T-helper 1 cell treated with Interleukin-12 subunit alpha and Interleukin-12 subunit beta and Interleukin-4 antibody, amounts not matched to agents 30 ng/mL and 1 ng/mL, for 36 hours (primary cell): ENCODE measurements at regions not wholly inside any gene's neighbourhood (a gene's known extent, or its start where the extent isn't known, plus 50 kb on each side); places are given as distances from the start of the nearest gene placed in this dataset.

Experiments
- intact Hi-C: fragments of 100-400 bp; cut with micrococcal nuclease; formaldehyde crosslinking; loops from one replicate; pipeline ENCODE4 v1.15.1; 2024

DNA sequence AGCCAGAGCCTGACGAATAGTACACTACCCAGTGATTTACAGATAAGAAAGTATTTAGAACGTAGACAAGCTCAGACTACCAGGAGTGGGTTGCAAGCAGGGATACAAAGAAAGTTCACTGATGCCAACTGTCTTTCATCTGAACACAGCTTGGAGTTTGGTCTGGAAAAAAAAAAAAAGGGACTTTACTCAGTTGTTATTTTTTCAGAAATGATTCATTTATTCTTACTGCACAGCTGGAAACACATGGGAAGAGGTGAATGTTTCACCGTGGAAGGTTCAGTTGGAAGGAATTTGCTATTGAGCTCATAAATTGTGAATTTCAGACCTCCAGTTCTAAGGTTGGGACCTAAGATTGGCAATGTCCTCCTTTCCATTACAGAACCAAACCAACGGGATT lies 259.7 kb downstream of the ETAA1 start:
- intact Hi-C loops: no loop called here

DNA sequence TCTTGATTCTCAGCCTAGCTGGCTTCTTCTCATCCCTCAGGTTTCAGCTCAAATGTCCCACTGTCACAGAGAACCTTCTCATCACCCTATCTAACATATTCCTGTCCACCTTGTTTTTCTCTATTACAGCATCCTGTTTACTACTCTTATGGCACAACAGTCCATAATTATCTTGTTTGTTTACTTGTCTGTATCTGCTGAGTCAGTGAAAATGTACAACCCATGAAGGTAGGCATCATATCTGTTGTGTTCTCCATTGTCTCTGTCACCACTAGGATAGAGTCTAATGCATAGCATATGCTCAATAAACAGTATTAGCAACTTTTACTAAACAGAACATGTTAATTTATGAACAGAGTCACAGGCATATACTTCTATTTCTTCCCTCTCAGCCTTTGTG lies 261.7 kb downstream of the ETAA1 start:
- intact Hi-C loops: no loop called here

DNA sequence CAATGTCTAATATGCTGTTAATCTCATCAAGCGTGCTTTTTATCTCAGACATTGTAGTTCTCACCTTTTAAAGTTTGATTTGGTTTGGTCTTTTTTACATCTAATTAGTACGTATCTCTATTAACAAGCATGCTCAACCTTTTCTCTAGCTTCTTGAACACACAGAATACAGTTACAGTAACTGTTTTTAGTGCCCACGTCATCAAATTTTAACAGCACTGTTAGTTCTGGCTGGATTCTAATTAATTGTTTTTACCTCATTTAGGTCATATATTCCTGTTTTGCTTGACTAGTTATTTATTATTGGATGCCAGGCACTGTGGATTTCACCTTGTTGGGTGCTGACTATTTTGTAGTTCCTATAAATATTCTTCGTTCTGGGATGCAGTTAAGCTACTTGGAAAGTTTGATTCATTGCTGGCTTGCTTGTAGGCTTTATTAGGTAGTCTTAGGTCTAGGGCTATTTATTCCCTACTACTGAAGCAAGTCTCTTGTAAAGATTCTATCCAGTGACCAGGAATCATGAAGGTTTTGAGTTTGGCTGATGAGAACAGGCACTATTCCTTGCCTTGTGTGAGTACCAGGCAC lies 263.0 kb downstream of the ETAA1 start:
- intact Hi-C loops: no loop called here

DNA sequence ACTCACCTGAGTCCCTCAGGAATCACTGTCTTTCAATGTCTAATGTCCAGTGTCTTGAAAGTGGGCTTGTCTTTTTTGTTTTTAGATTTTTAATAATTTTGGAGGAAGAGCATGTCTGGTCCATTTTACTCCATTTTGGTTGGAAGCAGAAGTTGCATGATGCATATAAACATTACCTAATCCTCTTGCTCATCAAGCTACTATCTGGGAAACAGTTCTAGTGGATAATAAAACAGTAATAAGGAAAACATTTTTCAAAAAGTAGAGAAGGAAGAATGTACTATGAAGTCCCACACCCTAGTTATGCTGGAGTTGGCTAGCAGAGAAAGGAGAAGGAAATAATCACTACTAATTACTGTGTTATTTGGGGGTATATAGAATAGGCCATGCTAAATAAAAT lies 263.7 kb downstream of the ETAA1 start:
- intact Hi-C loops: no loop called here

DNA sequence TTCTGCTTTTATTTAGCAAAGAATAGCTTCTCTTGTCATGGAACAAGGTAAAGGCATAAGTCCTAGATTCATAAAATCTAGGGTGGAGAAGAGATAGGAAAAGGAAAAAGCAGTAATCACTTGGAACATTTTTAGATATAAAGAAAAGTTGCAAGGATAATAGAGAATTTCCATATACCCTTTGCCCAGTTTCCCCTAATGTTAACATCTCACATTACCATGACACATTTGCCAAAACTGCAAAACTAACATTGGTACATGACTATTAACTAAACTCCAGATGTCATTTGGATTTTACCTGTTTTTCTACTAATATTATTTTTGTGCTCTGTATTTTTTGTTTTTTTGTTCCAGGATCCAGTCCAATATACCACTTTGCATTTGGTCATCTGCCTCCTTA lies 265.1 kb downstream of the ETAA1 start:
- intact Hi-C loops: no loop called here

DNA sequence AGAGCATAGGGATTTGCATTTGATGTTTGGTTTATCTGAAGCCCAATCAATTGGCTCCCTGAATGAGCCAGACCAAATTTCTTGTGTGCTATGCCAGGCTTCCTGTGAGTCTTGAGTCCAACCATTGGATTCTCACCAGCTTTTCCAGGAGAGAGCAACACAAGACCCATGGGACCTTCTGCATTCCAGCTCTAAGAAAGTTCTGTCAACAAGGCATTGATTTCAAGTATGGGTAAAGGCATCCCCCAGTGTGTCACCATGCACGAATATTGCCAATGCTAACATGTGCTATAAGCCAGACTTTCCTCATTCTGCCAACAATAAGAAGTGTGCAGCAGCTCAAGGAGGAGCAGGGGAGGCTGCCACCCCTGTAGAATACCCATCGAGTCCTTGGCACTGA lies 266.6 kb downstream of the ETAA1 start:
- intact Hi-C loops: no loop called here

DNA sequence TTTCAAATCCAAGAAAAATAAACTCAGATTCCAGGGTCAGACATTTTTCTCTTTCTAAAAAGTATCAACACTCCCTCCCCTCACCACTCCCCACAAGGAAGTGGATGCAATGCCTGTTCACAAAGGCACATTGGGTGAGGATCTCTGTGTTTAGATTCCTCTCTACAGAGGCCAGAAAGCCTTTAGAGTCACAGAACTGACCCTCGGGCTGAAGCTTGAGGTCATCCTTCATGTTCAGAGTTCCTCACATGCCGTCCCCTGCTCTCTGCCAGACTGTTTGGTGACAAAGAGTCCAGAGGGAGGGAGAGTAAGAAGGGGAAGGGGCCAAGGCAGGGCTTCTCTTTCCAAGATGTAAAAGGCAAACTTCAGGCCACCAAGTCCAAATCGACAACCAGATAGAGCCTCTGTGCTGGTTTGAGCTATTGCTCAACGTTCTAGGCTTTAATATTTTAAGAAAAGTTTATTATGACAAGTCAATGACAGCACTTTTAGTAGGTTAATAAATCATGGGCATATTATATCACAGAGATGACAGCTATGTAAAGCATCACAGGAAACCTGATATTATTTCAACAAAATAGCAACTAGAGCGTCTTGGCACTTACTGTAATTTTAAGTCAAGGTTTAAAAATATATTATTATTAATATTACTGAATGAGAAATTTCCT lies 269.4 kb downstream of the ETAA1 start:
- intact Hi-C loops: no loop called here

DNA sequence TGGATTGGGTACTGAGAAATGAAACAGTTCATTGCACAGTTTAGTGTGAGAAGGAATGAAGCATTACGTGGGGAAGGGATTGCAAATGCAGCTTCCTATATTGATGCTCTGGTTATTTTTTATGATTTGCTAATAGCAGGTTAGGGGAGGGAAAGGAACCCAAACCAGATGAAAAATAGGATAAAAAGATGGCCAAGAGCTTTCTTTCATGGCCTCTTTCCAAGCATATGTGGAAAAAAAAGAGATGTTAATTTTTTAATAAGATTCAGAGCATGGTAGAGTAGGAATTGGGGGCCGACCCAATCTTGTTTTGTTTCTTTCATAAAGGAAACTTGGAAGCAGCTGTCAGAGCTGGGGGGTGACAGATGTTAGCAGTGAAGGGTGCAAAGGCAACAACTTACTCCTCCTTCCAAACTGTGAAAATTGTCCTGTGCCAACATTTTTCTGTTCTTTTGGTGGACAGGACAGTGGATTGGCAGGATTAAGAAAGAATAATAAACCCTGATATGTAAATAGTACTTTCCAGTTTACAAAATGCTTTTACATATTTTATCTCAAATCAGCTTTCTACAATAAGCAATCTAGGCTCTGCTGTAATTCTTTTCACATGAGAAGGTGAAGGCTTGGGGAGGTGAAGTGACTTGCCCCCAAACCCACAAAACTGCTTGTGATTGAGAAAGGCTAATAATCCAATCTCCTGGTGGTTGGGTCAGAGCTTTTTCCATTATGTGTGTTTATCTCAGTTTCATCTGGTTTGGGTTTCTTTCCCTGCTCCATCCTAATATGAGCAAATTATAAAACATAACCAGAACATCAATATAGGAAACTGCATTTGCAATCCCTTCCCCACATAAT lies 270.1 kb downstream of the ETAA1 start:
- intact Hi-C loops: no loop called here

DNA sequence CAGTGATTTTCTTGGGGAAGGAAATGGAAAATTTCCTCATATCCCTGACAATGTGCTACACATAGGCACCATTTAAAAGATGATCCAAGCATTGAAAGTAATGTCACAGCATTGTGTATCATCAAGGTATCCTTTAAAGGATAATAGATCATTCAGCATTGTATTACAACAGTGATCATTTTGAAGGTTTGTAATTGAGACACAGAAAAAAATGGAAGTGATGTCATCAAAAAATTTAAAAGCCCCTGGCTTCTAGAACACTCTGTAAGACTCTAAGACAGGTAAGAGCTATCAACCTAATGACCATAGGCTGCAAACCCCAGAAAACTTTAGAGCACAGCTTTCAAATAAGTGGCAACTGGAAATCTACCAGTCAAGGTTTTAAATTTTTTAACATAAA lies 271.4 kb downstream of the ETAA1 start:
- intact Hi-C loops: no loop called here

DNA sequence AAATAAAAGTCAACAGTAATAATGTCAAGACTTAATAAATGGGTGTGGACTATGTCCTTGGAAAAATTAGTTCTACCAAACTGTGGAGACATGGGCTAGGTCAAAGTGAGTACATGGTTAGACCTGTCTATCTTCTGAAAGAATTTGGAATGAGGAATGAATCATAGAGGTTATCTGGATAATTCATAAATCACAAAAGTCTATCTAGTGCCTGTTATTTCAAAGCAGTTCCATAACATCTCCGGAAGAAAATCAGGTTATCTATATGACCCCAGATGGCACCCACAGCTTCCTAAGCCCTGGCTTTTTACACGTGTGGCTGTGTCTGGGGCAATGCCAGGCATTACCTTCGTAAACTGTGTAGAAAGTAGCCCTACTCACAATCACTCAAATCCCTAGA lies 272.0 kb downstream of the ETAA1 start:
- intact Hi-C loops: no loop called here

DNA sequence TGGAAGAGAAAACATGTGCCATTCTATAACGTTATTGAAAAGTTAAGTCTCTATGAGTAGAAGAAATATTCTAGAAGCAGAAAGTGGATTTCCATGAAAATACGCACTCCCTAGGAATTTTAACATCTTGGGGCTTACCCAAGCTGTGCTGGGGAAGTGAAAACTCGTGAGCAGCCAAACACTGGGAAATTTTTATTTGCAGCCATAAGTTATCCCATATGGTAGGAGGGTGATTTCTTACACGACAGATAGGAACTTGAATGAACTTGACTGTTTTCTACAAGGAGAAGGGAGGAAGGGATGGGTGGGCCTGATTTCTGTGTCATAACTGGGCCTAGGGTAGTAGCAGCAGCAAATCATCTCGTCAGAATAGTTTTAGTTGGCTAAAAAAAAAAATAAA lies 272.6 kb downstream of the ETAA1 start:
- intact Hi-C loops: no loop called here

DNA sequence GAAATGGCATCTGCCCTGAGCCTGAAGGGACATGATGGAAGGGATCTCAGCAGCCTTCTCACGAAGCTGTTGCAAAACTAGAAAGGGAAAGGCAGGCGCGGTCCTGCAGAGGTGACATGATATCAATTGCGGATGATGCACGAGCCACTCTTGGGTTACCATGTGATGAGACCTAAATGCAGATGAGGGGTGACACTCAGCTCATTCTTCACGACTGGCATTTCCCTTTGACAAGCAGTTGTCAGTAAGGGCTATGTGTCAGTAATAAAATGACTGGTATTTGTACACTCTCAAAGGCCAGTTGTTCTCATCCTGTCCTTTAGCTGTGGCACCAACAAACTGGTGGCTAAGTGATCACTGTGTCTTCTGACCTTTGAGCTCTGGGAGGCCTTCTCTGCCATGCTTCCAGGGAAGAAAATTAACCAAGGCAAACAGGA lies 273.6 kb downstream of the ETAA1 start:
- intact Hi-C loops: no loop called here

DNA sequence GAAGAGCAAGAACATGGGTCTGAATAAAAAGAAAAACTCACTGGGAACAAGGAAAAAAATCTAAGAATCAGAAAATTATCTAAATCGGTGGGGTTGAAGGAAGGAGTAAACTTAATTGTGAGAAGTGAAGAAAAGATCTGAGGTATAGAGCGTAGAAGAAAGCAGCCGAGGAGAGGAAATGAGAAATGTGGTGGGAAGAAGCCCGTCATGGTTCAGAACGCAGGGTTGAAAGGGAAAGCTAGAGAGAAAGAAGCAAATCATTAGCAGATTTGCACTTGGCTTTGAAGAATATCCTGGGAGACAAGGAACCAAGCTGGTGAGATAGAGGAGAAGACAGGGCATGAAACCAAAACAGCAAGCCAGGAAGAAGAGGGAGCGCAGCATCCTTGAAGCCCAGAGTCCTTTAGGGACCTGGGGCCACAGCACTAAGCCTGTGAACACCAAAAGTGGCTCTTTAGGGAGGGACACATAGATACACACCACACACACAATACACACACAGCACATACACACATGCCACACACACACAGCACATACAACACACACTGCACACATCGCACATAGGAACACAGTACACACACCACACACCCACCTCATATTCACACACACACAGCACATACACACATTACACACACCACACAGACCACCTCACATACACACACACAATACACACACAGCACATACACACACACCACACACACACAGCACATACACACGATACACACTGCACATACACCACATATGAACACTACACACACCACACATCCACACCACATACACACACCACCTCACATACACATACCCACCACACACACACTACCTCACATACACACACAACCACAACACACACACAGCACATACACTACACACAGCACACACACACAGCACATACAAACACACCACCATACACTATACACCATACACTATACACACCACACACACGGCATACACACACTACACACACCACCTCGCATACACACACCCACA lies 274.6 kb downstream of the ETAA1 start:
- intact Hi-C loops: no loop called here

DNA sequence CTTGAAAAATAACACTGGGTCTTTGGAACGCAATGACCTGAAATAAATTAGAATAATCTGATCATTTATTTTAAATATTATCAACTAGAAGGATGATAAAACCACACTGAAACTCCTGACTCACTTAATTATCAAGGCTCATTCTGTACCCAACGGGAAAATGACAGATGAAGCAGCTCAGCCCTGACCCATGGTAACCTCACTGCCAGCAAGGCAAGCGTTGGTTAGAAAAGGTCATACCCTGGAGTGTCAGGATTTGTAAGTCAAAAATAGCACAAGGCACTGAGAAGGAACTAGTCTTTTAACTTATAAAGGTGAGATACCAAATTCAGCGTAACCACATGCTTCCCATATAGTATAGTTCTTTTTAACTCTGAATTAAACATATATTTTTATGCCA lies 277.5 kb downstream of the ETAA1 start:
- intact Hi-C loops: no loop called here

DNA sequence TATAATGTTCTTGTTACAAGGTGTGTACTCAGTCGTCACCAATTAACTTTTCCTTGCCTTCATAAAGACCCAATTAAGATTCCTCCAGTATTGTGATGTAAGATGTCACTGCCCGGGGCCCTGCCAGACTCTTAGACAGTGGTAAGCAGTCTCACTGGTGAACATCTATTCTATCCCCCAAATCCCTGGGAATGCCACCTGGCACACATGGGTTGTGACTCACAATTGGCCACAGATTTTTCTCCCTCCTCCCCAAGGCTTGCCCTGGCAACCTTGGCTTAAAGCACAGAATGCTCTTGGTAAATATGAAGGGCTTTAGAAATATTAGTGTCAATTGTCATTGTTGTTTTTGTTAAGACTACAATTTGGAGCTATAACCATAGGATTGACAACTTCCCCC lies 287.9 kb downstream of the ETAA1 start:
- intact Hi-C loops: no loop called here

DNA sequence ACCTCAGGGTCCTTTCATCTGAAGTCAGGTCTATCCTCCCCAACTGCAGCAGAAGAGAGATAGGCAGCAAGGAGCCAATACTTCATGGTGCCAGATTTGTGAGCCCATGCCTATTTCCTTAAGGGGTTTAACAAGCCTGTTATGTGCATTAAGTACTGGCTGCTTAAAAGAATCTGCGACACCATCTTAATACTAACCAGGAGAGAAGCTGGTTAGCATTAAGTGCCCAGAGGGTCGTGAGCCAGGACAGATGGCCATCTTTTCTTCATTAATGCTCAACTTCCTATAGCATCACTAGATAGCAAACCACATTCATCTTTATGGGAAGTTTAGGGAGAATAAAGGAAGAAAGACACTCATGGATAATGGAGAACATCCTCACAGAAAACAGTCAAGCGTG lies 289.1 kb downstream of the ETAA1 start:
- intact Hi-C loops: no loop called here

DNA sequence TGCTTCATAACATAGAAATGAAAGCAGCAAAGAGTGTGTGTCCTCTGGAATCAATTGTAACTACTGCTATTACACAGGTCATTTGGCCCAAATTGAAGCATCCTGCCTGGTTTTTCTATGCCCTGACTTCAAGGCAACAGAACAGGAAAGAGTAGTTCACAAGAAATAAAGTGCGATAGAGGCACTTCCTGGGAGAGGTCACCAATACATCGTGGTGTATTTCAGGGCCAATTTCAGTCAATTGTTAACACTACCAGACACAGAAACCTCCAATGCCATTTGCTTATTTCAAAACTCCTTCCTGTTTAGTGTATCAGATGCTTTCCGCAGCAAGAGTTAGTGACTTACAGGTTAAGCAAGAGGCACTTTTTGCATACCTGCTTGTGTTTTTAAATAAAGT lies 292.1 kb downstream of the ETAA1 start:
- intact Hi-C loops: no loop called here

DNA sequence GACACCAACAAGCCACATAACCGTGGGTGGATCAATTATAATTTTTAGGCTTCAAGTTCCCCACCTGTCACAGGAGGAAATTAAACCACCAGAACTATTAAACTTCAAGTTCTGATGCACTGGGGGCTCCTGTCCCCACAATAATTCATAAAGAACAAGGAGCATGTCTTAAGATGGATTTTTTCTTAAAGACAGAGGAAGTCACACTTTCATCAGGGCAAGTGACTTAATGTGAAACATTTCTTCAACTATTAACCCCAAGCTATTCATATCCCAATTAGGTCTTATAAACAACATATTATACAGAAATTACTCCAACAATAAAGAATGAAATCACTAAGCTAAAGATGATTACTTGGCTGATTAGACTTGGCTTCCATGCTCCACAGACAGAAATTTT lies 292.5 kb downstream of the ETAA1 start:
- intact Hi-C loops: no loop called here

DNA sequence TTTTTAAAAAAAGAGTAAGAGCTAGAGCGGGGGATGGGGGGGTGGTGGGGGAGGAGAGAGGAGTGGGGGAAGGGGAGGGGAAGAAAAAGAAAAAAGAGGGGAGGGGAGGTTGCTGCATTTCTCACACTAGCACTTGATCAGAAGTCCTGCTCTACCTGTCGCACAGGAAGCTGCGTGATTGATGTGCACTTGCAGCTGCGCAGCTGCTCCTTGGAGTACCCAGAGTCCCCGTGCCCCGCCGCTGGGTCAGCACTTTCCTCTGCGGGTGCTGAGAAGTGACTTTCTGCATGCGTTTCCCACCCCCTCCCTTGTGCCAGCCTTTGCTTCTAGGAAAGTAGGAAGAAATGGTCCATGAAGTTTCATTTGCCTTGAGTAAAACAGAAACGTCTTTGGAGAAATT lies 297.3 kb downstream of the ETAA1 start:
- intact Hi-C loops: no loop called here

DNA sequence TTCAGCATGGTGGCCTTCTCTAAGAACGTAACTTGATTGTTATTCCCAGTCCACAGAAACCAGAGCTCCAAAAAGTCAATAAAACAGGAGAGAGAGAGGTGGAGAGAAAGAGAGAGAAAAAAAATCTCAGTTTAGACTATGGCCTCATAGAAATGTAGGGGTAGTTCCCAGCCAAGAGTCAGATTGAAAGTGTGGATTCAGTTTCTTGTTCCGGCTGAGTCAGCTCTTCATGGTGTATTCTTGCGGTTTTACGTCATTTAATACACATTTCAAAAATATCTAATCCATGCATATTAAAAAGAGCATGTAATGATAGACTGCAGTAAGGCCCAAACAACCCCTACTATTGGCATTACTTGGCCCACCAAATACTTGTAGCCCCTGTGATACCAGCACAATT lies 303.9 kb downstream of the ETAA1 start:
- intact Hi-C loops: no loop called here

DNA sequence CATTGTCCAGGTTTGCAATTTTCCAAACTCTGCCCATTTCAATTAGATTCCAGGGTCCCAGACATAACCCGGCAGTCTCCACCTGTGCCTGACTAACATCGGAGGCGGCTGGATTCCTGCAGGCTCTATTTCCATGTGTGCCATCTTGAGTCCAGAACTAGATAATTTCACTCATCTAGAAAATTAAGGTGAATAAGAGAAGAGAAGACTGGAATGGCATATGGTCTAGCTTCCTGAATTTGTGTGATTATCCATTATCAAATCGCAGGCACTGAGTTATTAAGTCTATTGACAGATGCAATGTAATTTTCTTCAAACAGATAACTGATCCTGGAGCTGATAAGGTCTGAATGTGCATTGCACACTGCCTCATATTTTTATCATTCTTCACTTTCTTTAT lies 305.2 kb downstream of the ETAA1 start:
- intact Hi-C loops: no loop called here

DNA sequence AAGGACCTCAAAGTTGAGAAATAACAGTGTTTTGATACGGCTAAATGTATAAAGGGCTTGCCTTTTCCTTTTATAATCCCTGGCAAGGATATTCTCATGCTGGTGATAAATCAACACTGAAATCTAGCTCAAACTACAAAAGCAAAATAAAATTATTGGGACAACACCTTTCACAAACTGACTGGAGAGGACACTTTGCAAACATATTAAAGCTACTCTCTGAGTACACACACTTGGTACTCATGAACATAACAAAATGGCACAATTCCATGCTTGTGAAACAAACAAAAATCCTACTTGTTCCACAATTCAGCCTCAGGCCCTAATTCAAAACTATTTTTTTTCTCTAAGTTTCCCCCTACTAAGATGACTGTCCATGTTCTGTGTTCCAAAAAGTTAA lies 305.8 kb downstream of the ETAA1 start:
- intact Hi-C loops: no loop called here
